K562 (cell line): ENCODE measurements at regions not wholly inside any gene's neighbourhood (a gene's known extent, or its start where the extent isn't known, plus 50 kb on each side); places are given as distances from the start of the nearest gene placed in this dataset.

Experiments used
- ARID4B ChIP-seq: sonication (generic); formaldehyde crosslinking; IDR thresholded peaks from 2 replicates; pipeline ENCODE4 v1.8.0; 2022; ENCODE audit warnings: mild to moderate bottlenecking, missing genetic modification reagents
- DNMT1 ChIP-seq: fragments of 450-650 bp; IDR thresholded peaks from 2 replicates; pipeline ENCODE4 v1.6.1; 2016; ENCODE audit warnings: antibody characterized with exemption, mild to moderate bottlenecking
- ELK1 ChIP-seq: sonication (generic); formaldehyde crosslinking; IDR thresholded peaks from 2 replicates; pipeline ENCODE4 v1.8.1; 2022; ENCODE audit warnings: missing genetic modification reagents
- EP300 ChIP-seq: IDR thresholded peaks from 2 replicates; pipeline ENCODE4 v1.6.1; 2012; ENCODE audit warnings: low read length, improper control_type of control experiment
- HOXB6 ChIP-seq: fragments of 250-450 bp; sonication (Bioruptor Pico); IDR thresholded peaks from 2 replicates; pipeline ENCODE4 v1.5.1; 2022; ENCODE audit warnings: mild to moderate bottlenecking, borderline replicate concordance
- MEF2A ChIP-seq: IDR thresholded peaks from 2 replicates; pipeline ENCODE4 v1.6.1; 2011; ENCODE audit warnings: low read depth, mild to moderate bottlenecking, low read length, moderate library complexity; ENCODE audit not compliant: control insufficient read depth
- RAD21 ChIP-seq, 2 experiments: fragments of 250-450 bp in 1 of 2; fragments of 450-650 bp in 1 of 2; sonication (Bioruptor Pico) in 1 of 2; formaldehyde crosslinking in 1 of 2; IDR thresholded peaks in 1 of 2; conservative IDR thresholded peaks in 1 of 2; 2 replicates each; pipeline versions ENCODE4 v1.4.0 to v1.8.0; 2020 to 2022; ENCODE audit warnings: mild to moderate bottlenecking in 2 of 2, moderate library complexity in 1 of 2
- TAF7 ChIP-seq: fragments of 450-650 bp; IDR thresholded peaks from 2 replicates; pipeline ENCODE4 v1.6.1; 2016; ENCODE audit warnings: missing genetic modification characterization, missing compliant biosample characterization
- TCF3 ChIP-seq: sonication (generic); formaldehyde crosslinking; IDR thresholded peaks from 2 replicates; pipeline ENCODE4 v1.4.0; 2020; ENCODE audit warnings: mild to moderate bottlenecking, missing genetic modification reagents
- ZNF780A ChIP-seq: fragments of 250-450 bp; sonication (Bioruptor Pico); IDR thresholded peaks from 2 replicates; pipeline ENCODE4 v1.5.0; 2021; ENCODE audit warnings: mild to moderate bottlenecking
- TF ChIP-seq, protein P1 (sequence below), 3 experiments: IDR thresholded peaks in 2 of 3; conservative IDR thresholded peaks in 1 of 3; 2 replicates each; pipeline ENCODE4 v1.5.1; 2011 to 2012; ENCODE audit warnings: low read length in 3 of 3, mild to moderate bottlenecking in 3 of 3, control low read depth in 2 of 3, improper control_type of control experiment in 1 of 3, inconsistent platforms in 1 of 3, low read depth in 1 of 3, mixed read lengths in 1 of 3, moderate library complexity in 1 of 3; ENCODE audit not compliant: insufficient read depth in 2 of 3
- TF ChIP-seq, protein P2 (sequence below), 2 experiments: fragments of 450-650 bp in 1 of 2; sonication (generic) in 1 of 2; formaldehyde crosslinking; conservative IDR thresholded peaks; 2 replicates each; pipeline versions ENCODE4 v1.4.0 to v1.8.1; 2020 to 2022; ENCODE audit warnings: mild to moderate bottlenecking in 1 of 2, missing genetic modification reagents in 1 of 2
- TF ChIP-seq, protein P3 (sequence below): fragments of 250-450 bp; sonication (Bioruptor Pico); IDR thresholded peaks from 2 replicates; pipeline ENCODE4 v1.9.0; 2021; ENCODE audit warnings: mild to moderate bottlenecking, inconsistent platforms
- TF ChIP-seq, protein P4 (sequence below), 2 experiments: fragments of 450-650 bp in 1 of 2; IDR thresholded peaks; 2 replicates each; pipeline ENCODE4 v1.6.1; 2011 to 2017; ENCODE audit warnings: low read depth in 2 of 2, antibody characterized with exemption in 1 of 2, borderline replicate concordance in 1 of 2, low read length in 1 of 2, mild to moderate bottlenecking in 1 of 2, mixed read lengths in 1 of 2; ENCODE audit not compliant: control insufficient read depth in 1 of 2

- TF ChIP-seq DNMT1 (no peak), TAF7 (tag) (no peak), MEF2A (no peak), HOXB6 (CRISPR knock-in tag) (no peak), RAD21 (CRISPR knock-in tag; conservative IDR thresholded peaks at IDR 0.05 in 1 of 2, IDR thresholded peaks at IDR 0.05 in 1 of 2) (no peak), TCF3 (CRISPR knock-in tag) (no peak), ARID4B (CRISPR knock-in tag) (no peak), ZNF780A (CRISPR knock-in tag) (no peak), EP300 (no peak), ELK1 (CRISPR knock-in tag) (no peak)
- TF ChIP-seq, protein P1, sequence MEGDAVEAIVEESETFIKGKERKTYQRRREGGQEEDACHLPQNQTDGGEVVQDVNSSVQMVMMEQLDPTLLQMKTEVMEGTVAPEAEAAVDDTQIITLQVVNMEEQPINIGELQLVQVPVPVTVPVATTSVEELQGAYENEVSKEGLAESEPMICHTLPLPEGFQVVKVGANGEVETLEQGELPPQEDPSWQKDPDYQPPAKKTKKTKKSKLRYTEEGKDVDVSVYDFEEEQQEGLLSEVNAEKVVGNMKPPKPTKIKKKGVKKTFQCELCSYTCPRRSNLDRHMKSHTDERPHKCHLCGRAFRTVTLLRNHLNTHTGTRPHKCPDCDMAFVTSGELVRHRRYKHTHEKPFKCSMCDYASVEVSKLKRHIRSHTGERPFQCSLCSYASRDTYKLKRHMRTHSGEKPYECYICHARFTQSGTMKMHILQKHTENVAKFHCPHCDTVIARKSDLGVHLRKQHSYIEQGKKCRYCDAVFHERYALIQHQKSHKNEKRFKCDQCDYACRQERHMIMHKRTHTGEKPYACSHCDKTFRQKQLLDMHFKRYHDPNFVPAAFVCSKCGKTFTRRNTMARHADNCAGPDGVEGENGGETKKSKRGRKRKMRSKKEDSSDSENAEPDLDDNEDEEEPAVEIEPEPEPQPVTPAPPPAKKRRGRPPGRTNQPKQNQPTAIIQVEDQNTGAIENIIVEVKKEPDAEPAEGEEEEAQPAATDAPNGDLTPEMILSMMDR (IDR thresholded peaks at IDR 0.05 in 2 of 3, conservative IDR thresholded peaks at IDR 0.05 in 1 of 3; ENCODE audit: insufficient read depth in 2 of 3, low read depth in 1 of 3, low read length in 3 of 3) = no peak
- TF ChIP-seq, protein P2, sequence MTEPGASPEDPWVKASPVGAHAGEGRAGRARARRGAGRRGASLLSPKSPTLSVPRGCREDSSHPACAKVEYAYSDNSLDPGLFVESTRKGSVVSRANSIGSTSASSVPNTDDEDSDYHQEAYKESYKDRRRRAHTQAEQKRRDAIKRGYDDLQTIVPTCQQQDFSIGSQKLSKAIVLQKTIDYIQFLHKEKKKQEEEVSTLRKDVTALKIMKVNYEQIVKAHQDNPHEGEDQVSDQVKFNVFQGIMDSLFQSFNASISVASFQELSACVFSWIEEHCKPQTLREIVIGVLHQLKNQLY (CRISPR knock-in tag; conservative IDR thresholded peaks at IDR 0.05) = no peak
- TF ChIP-seq, protein P3, sequence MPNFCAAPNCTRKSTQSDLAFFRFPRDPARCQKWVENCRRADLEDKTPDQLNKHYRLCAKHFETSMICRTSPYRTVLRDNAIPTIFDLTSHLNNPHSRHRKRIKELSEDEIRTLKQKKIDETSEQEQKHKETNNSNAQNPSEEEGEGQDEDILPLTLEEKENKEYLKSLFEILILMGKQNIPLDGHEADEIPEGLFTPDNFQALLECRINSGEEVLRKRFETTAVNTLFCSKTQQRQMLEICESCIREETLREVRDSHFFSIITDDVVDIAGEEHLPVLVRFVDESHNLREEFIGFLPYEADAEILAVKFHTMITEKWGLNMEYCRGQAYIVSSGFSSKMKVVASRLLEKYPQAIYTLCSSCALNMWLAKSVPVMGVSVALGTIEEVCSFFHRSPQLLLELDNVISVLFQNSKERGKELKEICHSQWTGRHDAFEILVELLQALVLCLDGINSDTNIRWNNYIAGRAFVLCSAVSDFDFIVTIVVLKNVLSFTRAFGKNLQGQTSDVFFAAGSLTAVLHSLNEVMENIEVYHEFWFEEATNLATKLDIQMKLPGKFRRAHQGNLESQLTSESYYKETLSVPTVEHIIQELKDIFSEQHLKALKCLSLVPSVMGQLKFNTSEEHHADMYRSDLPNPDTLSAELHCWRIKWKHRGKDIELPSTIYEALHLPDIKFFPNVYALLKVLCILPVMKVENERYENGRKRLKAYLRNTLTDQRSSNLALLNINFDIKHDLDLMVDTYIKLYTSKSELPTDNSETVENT (CRISPR knock-in tag) = no peak
- TF ChIP-seq, protein P4, sequence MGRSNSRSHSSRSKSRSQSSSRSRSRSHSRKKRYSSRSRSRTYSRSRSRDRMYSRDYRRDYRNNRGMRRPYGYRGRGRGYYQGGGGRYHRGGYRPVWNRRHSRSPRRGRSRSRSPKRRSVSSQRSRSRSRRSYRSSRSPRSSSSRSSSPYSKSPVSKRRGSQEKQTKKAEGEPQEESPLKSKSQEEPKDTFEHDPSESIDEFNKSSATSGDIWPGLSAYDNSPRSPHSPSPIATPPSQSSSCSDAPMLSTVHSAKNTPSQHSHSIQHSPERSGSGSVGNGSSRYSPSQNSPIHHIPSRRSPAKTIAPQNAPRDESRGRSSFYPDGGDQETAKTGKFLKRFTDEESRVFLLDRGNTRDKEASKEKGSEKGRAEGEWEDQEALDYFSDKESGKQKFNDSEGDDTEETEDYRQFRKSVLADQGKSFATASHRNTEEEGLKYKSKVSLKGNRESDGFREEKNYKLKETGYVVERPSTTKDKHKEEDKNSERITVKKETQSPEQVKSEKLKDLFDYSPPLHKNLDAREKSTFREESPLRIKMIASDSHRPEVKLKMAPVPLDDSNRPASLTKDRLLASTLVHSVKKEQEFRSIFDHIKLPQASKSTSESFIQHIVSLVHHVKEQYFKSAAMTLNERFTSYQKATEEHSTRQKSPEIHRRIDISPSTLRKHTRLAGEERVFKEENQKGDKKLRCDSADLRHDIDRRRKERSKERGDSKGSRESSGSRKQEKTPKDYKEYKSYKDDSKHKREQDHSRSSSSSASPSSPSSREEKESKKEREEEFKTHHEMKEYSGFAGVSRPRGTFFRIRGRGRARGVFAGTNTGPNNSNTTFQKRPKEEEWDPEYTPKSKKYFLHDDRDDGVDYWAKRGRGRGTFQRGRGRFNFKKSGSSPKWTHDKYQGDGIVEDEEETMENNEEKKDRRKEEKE (IDR thresholded peaks at IDR 0.05; ENCODE audit: borderline replicate concordance in 1 of 2, control insufficient read depth in 1 of 2, low read depth in 2 of 2, low read length in 1 of 2) = no peak
Measured at GRCh38 chr10:53361281-53361680, 588.7 kb upstream of the MBL2 start.
